ENCODE measurements at regions not wholly inside any gene's neighbourhood (a gene's known extent, or its start where the extent isn't known, plus 50 kb on each side); places are given as distances from the start of the nearest gene placed in this dataset.
"Not testable (repeated sequence)": the region's sequence is repeated elsewhere in the genome, so short reads cannot be mapped to it uniquely, and the experiment has no call there.

DNA sequence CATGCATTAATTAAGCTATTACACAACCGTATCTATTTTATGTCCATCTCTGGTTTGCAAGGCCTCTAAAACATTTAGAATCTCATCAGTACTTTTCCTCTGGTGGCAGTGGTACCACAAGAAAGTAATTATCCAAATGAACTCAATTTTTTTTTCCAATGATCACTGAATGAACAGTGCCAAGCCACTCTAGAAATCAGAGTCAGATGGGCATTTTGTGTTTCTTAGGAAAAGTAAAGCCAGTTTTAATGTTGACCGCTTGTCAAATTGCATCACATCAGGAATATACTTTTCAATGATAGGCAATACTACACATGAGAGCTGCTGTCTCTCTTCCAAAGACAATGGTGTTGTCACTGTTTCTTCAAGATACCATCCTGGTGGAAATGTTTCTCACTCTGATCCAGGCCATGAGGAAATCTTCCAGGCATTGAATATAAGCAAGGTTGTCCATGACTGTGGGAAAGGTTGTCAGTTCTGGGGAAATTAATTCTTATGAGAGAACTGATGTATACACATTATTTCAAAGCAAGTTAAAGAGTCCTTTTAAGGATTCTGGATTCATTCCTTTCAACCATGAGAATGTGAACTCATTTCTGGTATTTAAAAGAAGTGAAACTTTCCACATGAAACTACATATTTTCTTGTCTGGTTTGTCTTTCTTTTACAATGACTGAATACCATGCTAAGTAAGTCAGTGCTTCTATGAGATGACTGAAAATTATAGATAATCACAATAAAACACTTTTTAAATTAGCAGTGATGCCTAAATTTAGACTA, 108.8 kb upstream of the TCF21 start:
- H3K4me3 ChIP-seq = no peak overlapping the region
- H3K36me3 ChIP-seq = no peaks in the 10 kb centered on the region
- DNase-seq (no peak), FAIRE-seq (no peak), ATAC-seq (no peak)
- H3K4me1 ChIP-seq = no peaks in the 10 kb centered on the region
- 86 to 92% methylated on average over 2 of the region's 2 CpGs for WGBS, 2 donors
- H3K27me3 ChIP-seq = no peaks in the 10 kb centered on the region
- H3K27ac ChIP-seq = no peak overlapping the region
- intact Hi-C loops (cut with DNase I) = no loop called here
- H3K9me3 ChIP-seq = no peaks in the 10 kb centered on the region
- TF ChIP-seq, protein P1, sequence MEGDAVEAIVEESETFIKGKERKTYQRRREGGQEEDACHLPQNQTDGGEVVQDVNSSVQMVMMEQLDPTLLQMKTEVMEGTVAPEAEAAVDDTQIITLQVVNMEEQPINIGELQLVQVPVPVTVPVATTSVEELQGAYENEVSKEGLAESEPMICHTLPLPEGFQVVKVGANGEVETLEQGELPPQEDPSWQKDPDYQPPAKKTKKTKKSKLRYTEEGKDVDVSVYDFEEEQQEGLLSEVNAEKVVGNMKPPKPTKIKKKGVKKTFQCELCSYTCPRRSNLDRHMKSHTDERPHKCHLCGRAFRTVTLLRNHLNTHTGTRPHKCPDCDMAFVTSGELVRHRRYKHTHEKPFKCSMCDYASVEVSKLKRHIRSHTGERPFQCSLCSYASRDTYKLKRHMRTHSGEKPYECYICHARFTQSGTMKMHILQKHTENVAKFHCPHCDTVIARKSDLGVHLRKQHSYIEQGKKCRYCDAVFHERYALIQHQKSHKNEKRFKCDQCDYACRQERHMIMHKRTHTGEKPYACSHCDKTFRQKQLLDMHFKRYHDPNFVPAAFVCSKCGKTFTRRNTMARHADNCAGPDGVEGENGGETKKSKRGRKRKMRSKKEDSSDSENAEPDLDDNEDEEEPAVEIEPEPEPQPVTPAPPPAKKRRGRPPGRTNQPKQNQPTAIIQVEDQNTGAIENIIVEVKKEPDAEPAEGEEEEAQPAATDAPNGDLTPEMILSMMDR (IDR thresholded peaks at IDR 0.05) = no peak

DNA sequence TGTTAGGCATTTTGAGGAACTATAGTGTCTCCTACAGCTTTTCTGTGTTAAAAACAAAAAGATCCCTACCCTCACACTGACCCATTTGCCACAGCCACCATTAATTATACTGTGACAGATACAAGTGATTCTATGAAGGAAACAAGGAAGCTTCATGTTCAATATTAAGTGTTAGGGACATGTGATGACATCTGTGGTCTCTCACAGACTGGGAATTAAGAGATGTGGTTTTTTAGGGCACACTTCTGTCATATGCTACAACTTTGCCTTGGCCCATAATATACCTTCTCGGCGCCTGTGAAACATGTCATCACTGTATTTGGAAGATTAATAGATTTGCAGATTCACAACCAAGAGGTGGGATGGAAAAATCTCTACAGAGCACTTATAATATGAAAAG, 102.9 kb upstream of the TCF21 start:
- Histone ChIP-seq H3K27me3 (no peaks in the 10 kb centered on the region), H3K36me3 (no peaks in the 10 kb centered on the region), H3K9me3 (no peaks in the 10 kb centered on the region), H3K27ac (no peak overlapping the region), H3K4me3 (no peak overlapping the region), H3K4me1 (no peaks in the 10 kb centered on the region)
- WGBS, 2 donors = 83 to 95% methylated on average over 2 of the region's 2 CpGs
- no peak for DNase-seq
- intact Hi-C loops (cut with DNase I) = no loop called here
- FAIRE-seq = no peak
- TF ChIP-seq, protein P1 (IDR thresholded peaks at IDR 0.05) = no peak
- ATAC-seq = no peak

DNA sequence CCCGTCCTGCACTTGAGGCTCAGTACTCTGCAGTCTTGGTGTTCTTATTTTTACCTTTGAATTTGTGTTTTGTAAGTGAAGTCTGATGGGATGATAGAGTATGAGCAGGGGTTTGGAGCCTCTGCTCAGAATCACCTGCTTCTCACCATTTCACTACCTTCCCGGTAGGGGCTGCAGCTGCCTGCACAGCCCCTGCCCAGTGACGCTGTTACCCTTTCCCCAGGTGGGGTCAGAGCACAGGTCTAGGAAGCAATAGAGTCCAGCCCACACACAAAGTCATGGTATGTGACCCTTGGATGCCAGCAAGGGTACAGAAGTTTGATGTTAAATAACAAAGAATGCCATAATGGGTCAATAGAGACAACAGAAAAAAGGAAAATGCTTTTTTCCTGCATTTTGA, 101.8 kb upstream of the TCF21 start:
- DNase-seq (peak in 1 of 6 donors; percentile 12), ATAC-seq (no peak), FAIRE-seq (no peak)
- no peak overlapping the region for H3K4me3 ChIP-seq
- intact Hi-C loops (cut with DNase I) = no loop called here
- no peaks in the 10 kb centered on the region for H3K9me3 ChIP-seq
- WGBS, 2 donors = 58 to 62% methylated on average over 3 of the region's 3 CpGs
- H3K27me3 ChIP-seq = no peaks in the 10 kb centered on the region
- no peak overlapping the region for H3K27ac ChIP-seq
- TF ChIP-seq, protein P1 (IDR thresholded peaks at IDR 0.05) = no peak
- no peaks in the 10 kb centered on the region for H3K36me3 ChIP-seq
- H3K4me1 ChIP-seq = no peaks in the 10 kb centered on the region

DNA sequence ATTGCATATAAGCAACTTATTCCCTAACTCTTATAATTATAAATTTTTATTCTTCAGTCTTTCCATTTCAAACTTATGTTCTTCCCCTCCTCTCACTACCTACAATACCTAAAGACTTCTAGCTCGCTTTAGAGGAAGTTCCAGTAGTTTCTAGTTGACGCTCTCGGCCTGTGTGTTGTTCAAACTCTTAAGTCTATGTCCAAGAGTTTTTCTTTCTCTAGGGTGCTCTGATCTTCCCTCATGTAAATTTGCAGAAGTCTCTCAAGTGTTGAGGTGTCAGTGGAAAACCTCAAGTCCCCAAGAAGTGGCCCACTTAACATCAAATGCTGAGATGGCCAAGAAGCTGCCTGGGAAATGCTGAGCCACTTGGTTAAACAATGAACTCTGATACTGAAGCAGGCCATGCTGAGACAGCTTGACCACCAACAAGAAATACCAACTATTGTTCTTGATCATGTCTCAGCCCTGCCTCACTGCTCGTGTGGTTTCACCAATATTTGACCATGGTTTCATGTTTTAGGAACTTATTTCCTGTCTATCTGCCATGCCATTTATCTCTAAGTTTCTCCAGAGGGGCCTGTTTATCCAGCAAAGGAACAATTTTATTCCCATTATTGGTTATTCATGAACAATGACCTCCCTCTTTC, 100.9 kb upstream of the TCF21 start:
- no peaks in the 10 kb centered on the region for H3K36me3 ChIP-seq
- H3K4me3 ChIP-seq = no peak overlapping the region
- TF ChIP-seq, protein P1 (IDR thresholded peaks at IDR 0.05) = no peak
- no peak overlapping the region for H3K27ac ChIP-seq
- DNase-seq = no peak
- no peak for FAIRE-seq
- 62 to 73% methylated on average over 4 of the region's 4 CpGs for WGBS, 2 donors
- no peaks in the 10 kb centered on the region for H3K4me1 ChIP-seq
- no peaks in the 10 kb centered on the region for H3K9me3 ChIP-seq
- no peaks in the 10 kb centered on the region for H3K27me3 ChIP-seq
- no peak for ATAC-seq
- intact Hi-C loops (cut with DNase I) = no loop called here

DNA sequence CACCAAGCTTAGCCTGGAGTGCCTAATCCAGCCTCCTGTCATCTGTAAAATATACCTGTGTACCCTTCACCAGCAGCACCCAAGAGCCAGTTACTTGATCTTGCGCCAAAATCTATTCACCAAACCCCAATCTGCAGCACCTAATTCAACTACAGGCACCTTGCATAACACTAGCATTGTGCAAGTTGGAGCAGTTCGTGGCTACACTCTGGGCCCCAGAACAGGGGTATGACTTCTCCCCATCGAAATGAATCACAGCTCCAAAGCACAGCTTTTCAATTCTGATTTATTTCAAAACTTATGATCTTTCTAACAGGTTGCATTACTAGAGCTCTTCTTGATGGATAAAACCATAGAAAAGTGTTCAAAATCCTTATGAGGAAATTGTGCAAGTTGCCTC, 100.4 kb upstream of the TCF21 start:
- Histone ChIP-seq H3K4me1 (no peaks in the 10 kb centered on the region), H3K27ac (no peak overlapping the region), H3K4me3 (no peak overlapping the region), H3K27me3 (no peaks in the 10 kb centered on the region), H3K36me3 (no peaks in the 10 kb centered on the region), H3K9me3 (no peaks in the 10 kb centered on the region)
- intact Hi-C loops (cut with DNase I) = no loop called here
- no peak for ATAC-seq
- FAIRE-seq = no peak
- WGBS, 2 donors = 56 to 64% methylated on average over 3 of the region's 3 CpGs
- DNase-seq = no peak
- TF ChIP-seq, protein P1 (IDR thresholded peaks at IDR 0.05) = no peak

DNA sequence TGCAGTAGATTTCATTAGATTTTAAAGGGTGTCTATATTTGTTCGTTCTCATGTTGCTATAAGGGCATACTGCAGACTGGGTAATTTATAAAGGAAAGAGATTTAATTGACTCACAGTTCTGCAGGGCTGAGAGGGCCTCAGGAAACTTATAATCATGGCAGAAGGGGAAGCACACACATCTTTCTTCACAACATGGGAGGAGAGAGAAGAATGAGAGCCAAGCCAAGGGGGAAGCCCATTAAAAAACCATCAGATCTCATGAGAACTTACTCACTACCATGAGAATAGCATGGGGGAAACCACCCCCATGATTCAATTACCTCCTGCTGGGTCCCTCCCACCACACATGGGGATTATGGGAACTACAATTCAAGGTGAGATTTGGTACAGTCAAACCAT, 99.5 kb upstream of the TCF21 start:
- WGBS, 2 donors = 52 to 64% methylated on average over 1 of the region's 1 CpG
- H3K4me1 ChIP-seq; ATAC-seq; FAIRE-seq; H3K27me3 ChIP-seq; intact Hi-C loops (cut with DNase I); DNase-seq; H3K27ac ChIP-seq; H3K36me3 ChIP-seq; H3K4me3 ChIP-seq; H3K9me3 ChIP-seq: not testable (repeated sequence)

DNA sequence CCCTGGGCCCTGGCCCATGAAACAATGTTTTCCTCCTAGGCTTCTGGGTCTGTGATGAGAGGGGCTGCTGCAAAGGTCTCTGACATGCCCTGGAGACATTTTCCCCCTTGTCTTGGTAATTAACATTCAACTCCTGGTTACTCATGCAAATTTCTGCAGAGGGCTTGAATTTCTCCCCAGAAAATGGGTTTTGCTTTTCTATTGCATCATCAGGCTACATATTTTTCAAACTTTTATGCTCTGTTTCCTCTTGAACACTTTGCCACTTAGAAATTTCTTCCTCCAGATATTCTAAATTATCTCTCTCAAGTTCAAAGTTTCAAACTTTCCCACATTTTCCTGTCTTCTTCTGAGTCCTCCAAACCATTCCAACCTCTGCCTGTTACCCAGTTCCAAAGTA, 98.2 kb upstream of the TCF21 start:
- H3K36me3 ChIP-seq; DNase-seq; H3K4me3 ChIP-seq; H3K27ac ChIP-seq; ATAC-seq; H3K9me3 ChIP-seq; H3K27me3 ChIP-seq; FAIRE-seq; H3K4me1 ChIP-seq; intact Hi-C loops (cut with DNase I): not testable (repeated sequence)
